ENCODE measurements at regions not wholly inside any gene's neighbourhood (a gene's known extent, or its start where the extent isn't known, plus 50 kb on each side); places are given as distances from the start of the nearest gene placed in this dataset.

DNA sequence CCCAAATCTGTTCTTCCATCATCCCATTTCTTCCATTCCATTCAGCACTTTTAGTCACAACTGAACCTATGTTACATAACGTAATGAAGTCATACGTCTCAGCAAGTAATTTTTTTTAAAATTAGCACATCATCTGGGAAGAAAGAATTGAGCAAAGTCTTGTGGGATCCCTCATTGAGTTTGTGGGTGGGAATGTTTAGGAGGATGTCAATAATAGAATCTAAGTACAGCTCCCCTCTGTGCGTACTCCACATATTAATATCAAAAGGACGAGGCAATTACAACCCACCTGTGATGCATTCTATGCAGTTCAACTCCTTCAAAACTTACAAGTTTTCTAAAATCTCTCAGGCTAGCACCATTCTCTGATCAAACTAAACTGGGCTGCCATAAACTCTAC is 526.3 kb downstream of the AGTPBP1 start:
- DNase-seq (ENCODE audit: low read depth in 2 of 3, low spot score in 2 of 3), result no peak

DNA sequence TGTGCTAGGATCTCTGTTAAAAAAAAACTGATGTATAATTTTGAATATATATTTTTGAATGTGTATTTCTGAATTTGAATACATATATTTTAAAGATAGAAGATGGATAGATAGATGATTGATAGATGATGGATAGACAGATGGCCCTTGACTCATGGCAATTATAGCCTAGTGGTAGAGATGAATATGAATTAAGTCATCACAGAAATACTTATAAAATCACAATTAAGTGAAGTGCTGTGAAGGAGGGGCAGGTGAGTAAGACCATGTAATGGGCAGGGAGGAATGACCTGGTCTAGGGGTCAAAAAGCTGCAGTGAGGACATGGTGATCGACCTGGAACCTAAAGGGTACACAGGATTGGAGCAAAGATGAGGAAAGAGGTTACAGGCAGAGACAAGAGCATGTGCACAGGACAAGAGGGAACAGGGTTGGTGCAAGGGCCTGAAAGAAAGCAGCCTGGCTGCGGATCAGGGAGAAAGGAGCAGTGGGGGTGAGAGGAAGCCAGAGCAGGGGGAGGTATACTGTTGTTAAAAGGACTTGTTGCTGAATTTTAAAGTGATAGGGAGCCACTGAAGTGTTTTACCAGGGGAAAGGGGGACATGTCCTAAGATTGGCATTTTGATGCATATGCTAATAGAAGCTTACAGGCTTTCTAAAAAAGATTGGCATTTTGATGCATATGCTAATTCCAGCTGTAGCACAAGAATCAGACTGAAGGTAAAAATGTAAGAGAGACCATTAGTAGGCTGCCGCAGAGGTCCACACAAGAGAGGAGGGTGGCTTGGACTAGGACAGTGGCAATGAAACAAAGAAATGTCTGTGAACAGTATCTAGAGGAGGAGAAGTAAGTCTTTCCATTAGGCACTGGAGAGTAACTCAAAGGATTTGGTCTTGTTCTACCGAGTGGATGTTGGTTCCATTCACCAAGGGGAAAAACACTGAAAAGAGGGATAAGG is 527.8 kb downstream of the AGTPBP1 start:
- DNase-seq (ENCODE audit: low read depth in 2 of 3, low spot score in 2 of 3), result no peak

DNA sequence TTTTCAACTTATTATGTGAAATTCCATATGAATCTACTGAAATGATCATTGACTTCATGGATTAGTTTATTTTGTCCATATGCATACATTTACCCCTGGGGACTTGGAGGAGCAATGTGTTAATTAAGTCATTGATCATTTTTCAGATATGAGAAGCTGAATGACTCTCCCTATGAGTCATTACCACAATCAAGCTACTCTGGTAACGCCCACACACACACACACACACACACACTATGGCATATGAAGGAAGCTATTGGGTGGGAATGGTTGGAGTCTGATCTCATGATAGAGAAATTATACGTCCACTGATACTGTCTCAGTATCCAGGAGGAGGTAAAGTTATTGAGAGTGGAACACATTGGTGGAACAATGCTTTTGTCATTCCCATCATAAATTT is 528.9 kb downstream of the AGTPBP1 start:
- no peak for DNase-seq (ENCODE audit: low read depth in 2 of 3, low spot score in 2 of 3)

DNA sequence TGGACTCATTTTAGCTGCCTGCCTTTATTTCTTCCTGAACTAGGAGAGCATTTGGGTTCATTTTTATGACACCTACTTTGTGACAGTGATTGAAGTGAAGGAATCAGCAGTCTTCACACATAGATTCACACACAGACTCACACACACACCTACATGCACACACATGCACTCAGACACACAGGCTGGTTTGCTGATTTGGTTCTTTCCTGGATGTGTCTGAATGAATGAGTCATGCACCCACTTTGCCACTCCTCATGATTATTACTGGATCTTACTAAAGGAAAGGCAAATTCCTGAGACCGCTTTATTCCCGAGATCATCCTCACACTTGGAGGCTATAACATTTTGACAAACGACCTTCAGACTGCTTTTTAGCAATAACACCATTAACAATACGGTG is 529.5 kb downstream of the AGTPBP1 start:
- DNase-seq (ENCODE audit: low read depth in 2 of 3, low spot score in 2 of 3), result no peak

DNA sequence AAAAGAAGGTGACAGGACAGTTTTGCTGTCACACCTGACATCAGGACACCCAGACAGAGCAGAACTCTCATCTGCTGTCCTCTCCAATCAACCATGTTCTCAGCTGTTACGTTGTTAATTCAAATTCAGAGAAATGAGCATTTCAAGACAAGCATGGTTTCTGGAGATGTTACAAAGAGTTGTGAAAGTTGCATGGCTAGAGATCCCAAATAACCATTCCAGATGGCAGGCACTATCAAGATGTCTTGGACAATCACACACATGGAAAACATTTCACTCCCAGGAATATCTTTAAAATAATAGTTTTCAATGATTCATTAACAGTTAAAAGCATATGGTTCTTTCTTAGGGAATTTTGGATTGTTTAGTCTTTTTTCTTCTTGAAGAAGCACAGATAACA is 533.1 kb downstream of the AGTPBP1 start:
- DNase-seq (ENCODE audit: low read depth in 2 of 3, low spot score in 2 of 3), result no peak

DNA sequence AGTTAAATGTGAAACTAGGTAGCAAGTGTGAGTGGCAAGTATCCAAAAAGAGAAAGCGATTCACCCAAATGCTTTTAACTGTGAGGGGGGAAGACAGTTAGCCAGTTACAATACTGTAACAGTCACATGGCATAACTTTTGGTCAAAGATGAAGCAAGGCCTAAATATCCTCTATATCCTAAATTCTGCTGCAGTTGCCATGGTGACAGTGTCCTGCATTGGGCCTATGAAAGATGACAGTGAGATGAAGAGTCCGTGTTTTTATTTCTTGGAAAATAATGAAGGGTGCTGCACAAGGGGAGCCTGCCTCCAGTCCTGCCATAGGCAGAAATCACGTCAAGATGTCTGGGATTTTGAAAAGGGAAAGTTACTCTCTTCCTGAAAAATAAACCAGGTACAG is 534.6 kb downstream of the NTRK2 start:
- no peak for DNase-seq (ENCODE audit: low read depth in 2 of 3, low spot score in 2 of 3)

DNA sequence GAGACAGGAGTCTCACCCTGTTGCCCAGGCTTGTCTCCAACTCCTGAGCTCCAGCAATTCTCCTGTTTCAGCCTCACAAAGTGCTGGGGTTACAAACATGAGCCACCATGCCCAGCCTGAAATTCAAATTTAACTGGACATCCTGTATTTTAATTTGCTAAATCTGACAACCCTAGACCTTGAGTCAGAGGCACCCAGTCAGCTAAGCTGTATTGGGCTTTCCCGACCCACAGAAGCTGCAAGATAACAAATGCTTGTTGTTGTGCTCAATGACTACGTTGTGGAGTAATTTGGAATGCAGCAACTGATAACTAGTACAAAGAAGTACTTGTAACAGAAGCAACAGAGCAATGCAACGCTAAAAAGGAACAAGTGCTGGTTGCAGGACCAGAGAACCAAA is 533.1 kb downstream of the NTRK2 start:
- no peak for DNase-seq (ENCODE audit: low read depth in 2 of 3, low spot score in 2 of 3)

DNA sequence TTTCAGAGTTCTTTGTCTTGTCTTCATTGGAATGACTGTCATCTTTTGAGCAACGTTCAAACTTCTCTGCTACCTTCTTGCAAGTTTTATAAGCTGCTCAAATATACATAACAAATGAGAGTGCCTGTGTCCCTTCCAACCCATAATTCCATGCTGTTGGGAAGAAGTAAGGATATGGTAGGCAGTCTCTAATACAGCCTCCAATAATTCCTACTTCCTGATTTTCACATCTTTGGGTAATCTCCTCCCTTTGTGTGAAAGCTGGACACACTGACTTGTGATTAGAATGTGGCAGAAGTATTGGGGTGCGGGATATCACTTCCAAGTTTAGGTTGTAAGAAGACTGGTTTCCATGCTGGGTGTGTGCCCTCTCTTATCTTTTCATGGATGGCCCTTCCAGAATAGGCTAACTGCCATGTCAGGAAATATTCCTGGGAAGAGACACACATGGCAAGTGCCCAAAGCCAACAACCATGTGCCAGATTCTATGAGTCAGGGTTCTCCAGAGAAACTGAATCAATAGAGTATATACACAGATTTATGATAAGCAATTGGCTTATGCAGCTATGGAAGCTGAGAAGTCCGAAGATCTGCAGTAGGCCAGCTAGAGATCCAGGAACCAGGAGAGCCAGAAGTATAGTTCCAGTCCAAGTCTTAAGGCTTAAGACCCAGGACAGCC is 531.3 kb downstream of the NTRK2 start:
- no peak for DNase-seq (ENCODE audit: low read depth in 2 of 3, low spot score in 2 of 3)

DNA sequence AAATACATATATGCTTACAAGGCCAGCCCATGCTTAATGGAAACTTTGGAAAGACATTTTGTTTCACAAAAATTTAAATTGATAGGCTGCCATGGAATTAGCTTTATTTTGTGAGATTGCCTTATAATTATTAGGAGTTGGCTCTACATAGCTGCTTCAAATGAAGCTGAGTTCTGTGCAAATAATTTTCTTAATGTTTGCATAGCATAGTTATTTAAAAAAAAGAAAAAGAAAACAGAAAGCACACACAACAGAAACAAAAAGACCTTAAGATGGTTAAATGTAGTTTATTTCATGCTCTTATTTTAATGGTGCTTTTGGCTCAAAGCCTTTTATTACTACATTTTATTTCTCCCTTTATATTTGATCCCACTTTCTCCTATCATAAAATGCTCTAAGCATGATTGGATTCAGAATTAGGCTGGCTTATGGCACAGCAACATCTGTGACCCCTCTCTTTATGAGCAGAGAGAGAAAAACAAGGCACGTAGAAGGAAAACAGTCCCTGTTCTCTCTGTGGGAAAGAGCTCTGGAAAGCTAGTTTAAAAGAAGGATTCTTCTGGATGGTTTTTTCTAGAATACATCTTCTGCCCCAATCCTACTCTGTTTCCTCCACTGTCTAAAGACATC is 530.5 kb downstream of the NTRK2 start:
- DNase-seq (ENCODE audit: low read depth in 2 of 3, low spot score in 2 of 3), result no peak

DNA sequence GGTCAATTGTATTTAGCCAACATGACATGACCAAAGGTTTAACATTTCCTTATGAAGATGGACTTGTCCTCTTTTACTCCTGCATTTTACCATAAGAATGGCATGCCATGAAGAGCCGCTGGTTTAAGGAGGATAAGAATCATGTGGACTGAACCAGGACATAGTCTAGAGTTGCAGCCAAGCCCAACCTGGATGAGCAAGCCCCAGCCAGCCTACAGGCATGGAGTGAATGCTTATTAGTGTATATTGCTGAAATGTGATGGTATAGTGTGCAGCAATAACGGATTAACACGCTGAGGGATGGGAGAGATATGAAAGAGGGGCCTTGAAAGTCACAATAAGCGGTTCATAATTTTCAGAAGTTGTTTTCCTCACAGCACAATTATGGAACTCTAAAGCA is 523.2 kb downstream of the NTRK2 start:
- no peak for DNase-seq (ENCODE audit: low read depth in 2 of 3, low spot score in 2 of 3)

DNA sequence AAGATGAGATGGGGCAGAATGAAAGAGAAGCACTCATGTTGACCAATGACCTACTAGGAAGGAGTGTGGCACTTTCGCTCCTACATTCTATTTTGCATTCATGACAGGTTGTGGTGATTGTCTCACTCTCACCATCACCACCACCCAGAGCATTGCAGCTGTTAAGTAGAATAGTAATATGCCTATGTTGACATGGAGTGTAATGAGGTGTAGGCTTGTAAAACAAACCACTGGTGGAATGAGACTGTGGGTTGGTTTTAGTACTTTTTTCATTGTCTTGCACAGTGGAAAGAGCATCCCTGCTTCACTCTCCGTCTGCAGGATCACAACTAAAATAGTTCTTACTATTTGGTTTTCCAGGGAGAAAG is 516.7 kb downstream of the NTRK2 start:
- no peak for DNase-seq (ENCODE audit: low read depth in 2 of 3, low spot score in 2 of 3)

DNA sequence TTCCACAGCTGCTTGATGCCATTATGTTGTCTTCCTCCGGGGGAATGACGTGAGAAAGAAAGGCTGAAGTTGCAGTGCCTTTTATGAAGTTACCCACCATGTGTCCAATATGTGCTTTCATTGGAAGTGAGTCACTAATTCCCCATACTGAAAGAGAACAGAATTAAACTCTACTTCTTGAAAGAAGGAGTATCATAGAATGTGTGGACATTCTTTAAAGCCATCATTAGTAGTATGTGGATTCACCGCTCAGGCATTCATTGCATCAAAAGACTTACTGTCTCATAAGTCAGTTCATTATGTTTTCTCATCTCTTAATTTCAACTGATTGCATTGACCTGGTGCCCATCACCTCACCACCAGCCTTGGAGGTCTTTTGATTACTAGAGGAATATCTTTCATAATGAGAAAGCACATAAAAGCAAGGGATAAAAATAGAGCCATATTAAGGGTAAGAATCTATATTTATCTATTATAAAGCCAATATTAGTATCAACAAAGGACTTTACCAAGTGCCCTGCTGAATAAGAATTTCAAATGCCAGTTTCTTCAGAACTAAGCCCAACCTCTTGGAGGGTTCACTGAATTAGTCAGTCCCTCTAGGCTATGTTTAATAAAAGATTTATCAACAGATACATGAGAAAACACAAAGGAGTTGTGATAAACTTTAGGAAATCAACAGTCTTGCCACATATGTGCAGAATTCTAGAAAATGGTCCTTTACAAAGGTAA is 516.1 kb downstream of the NTRK2 start:
- DNase-seq (ENCODE audit: low read depth in 2 of 3, low spot score in 2 of 3), result no peak

DNA sequence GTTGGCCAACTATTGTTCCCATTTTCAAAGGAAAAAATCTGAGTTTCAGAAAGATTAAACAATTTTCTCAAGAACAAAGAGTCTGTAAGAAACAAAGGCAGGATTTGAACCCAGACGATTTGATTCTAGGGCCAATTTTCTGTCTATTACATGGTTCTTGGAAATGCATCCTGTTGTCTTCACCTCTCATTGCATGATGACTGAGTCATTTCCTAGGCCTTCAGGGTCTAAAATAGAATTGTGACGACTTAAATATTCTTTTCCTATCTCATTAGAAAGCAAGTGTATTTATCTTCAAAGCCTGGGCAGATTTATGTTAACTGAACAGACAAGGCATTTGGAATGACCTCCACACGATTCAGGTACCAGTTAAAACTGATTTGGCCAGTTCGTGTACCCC is 512.9 kb downstream of the NTRK2 start:
- no peak for DNase-seq (ENCODE audit: low read depth in 2 of 3, low spot score in 2 of 3)

DNA sequence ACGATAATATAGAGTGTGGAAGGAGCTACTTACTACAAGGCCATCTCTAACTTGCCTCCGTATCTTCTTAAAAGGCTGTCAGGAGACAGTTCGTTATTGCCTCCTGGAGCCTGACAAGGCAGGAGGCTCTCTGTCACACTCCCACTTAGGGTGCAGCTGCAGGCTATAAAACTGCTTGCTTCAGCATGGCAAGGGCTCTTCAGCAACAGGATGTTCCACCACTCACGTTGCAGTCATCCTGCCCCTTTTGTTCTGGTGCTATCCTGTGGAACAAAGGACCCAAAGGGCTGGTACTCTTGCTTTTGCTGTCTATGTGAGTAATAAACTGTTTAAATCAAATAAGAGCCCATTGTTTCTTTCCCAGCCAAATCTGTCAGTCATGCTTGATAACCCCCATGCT is 508.9 kb downstream of the NTRK2 start:
- DNase-seq (ENCODE audit: low read depth in 2 of 3, low spot score in 2 of 3), result no peak

DNA sequence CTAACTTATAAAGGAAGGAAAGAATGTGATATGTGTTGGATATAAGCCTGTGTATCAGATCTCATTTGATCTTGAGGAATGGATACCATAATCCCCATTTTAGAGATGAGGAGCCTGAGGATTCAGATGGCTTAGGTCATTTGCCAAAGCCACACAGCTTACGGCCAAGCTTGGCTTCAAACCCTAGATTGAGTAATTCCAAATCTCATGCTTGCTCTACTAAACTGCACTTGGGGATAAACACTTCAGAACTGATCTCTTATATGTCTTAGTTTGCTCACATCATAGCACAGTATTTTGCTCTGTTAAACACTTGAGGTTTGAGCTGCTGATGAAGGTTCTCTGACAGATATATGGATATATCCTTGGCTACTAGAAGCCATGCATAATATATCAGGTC is 504.4 kb downstream of the NTRK2 start:
- DNase-seq (ENCODE audit: low read depth in 2 of 3, low spot score in 2 of 3), result no peak

DNA sequence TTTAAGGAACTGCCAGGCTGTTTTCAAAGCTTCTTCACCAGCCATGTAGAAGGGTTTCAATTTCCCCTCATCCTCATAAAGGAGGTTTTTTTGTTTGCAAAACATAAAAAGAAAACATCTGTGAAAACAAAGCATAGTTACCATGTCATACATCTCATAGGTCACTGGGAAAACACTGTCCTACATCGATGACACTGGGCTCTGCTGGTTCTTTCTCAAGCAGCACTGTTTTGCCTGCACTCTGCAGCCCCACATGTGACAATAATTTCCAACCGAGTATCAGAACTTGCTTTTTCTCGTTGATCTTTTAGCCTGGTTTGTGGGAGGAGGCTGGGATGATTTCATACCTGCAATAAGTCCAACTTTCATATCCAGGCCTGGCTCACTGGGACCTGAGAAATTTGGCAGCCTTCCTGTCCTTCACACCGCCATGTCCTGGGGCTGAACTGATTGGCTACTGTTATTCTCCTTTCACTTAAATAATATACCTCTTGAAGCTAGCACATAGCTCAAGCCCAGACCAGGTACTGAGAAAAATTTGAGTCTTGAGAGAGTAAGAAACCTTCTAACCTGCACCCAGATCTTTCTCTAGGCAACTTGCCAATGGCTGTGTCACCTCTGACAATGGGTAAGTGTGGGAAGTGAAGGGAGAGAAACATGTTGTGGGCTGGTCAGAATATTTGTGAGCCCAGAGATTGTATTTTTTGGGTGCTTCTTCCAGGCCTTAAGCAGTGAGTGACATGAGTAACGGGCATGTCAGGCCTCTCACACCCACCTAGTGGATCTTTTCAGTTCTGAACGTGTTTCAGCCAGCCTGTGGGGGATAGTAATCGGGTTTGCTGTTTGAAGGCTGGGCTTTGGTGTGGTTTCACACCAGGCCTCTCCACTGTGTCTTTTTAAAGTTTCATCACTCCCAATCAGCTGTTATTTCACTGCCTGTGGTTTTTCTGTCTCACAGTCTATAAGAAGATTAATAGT is 502.8 kb downstream of the NTRK2 start:
- no peak for DNase-seq (ENCODE audit: low read depth in 2 of 3, low spot score in 2 of 3)

DNA sequence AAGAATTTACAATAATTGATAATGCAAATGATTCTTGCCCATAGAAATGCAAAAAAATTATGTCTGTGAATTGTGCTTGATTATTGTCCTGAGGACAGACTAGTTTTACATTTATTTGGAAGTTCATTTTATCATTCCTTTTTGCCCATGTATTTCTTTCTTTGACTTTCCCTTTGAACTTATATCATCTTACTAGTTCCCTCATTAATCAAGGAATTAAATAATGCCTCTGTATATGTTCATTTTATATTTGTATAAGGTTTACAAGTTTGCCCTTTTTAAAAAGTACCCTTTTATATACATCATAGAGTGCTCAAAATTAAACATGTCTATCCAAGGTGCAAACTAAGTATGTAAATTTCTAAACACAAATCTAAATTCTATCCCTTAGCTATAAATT is 501.6 kb downstream of the NTRK2 start:
- DNase-seq (ENCODE audit: low read depth in 2 of 3, low spot score in 2 of 3), result no peak

DNA sequence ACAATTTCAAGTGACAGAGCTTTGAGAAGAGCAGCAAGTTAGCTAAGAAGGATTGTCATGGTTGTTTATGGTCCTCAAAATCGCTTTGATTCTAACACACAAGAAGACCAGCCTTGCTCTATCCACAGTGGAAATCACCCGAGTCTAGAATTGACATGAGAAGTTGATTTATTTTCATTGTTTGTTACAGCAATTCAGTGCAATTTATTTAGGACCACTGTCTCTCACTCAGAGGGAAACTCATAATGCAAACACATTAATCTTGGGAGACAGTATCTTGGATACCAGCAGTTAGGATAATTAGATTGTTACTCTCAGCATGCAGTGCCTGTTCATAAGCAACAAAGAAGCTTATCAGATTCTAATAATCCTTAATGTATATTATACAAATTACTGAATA is 498.9 kb downstream of the NTRK2 start:
- no peak for DNase-seq (ENCODE audit: low read depth in 2 of 3, low spot score in 2 of 3)

DNA sequence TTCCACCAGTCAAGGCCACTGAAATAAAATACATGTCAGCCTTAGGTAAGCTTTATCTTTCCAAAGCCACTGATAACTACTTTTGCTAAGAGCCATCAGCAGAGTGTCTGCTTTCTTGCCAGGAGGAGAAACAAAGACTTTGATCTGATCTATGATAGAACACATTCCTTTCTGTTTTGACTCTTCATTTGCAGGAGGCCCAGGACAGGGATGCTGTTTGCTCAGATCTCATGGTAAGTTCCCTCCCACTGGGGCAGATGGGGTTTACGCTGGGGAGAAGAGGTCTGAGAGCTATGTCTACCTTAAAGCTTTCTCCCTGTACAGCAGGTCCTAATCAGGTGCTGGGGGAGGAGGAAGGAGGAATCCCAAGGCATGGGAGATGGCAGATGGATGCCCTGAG is 497.6 kb downstream of the NTRK2 start:
- DNase-seq (ENCODE audit: low read depth in 2 of 3, low spot score in 2 of 3), result no peak

DNA sequence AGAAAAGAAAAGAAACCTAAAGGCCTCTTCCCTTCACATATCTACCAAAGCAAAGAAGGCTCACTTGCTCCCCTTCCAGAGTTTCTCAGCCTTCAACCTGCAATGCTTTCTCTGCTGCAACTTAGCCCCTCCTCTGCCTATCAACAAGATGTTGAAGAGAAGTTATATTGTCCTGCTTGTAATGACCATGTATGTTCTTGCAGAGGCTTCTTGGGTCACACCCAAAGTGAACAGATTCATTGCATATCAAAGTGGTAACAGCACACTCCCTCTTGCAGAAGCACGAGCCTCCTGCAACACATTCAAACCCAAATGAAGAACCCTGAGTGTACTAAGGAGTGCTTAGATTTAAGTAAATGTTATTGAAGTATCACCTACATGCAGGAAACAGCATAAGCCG is 494.3 kb downstream of the NTRK2 start:
- no peak for DNase-seq (ENCODE audit: low read depth in 2 of 3, low spot score in 2 of 3)

Measured in hematopoietic multipotent progenitor cell (in vitro differentiated cells).